GM21367 (cell line): ENCODE measurements at regions not wholly inside any gene's neighbourhood (a gene's known extent, or its start where the extent isn't known, plus 50 kb on each side); places are given as distances from the start of the nearest gene placed in this dataset.
"Not testable (repeated sequence)": the region's sequence is repeated elsewhere in the genome, so short reads cannot be mapped to it uniquely, and the experiment has no call there.

Source experiments
- ATAC-seq: cut with Tn5 transposase; IDR thresholded peaks from one replicate; pipeline ENCODE4 v1.9.1; 2021; ENCODE audit not compliant: unreplicated experiment

GRCh38 chr10:63910806-63911205 lies 389.6 kb downstream of the REEP3 start:
- no peak for ATAC-seq

- no peak for ATAC-seq
Measured at GRCh38 chr10:63915240-63915639, 394.0 kb downstream of the REEP3 start.

GRCh38 chr10:63917363-63917762 lies 396.2 kb downstream of the REEP3 start:
- no peak for ATAC-seq

- no peak for ATAC-seq
Measured at GRCh38 chr10:63919575-63920279, 398.5 kb downstream of the REEP3 start.

GRCh38 chr10:63920926-63921325 lies 399.7 kb downstream of the REEP3 start:
- no peak for ATAC-seq

DNA sequence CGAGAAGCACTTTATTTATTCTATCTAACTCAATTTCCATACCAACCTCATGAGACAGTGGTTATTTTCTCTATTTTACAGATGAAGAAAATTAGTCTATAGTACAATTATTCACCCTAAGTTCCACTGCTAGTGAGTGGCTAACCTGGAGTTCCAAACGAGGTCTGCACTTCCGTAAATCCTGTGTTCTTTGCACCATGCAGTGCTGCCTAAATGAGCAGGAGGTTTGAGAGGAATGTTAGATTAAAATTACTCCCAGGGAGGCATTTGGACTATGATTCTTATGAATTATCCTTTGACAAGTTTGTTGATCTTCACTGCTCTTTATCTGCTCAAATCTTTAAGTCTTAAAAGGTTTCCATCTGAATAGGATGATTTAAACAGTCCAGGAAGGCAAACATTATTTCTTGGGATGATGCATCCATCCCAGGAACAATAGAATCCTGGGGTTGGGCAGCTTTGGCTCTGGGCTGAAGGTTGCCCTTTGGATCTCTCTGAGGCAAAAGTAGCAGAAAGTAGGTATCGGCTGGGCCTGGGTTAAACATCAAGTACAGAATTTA lies 400.8 kb downstream of the REEP3 start:
- no peak for ATAC-seq

GRCh38 chr10:63922468-63923284 lies 401.5 kb downstream of the REEP3 start:
- ATAC-seq, result no peak

DNA sequence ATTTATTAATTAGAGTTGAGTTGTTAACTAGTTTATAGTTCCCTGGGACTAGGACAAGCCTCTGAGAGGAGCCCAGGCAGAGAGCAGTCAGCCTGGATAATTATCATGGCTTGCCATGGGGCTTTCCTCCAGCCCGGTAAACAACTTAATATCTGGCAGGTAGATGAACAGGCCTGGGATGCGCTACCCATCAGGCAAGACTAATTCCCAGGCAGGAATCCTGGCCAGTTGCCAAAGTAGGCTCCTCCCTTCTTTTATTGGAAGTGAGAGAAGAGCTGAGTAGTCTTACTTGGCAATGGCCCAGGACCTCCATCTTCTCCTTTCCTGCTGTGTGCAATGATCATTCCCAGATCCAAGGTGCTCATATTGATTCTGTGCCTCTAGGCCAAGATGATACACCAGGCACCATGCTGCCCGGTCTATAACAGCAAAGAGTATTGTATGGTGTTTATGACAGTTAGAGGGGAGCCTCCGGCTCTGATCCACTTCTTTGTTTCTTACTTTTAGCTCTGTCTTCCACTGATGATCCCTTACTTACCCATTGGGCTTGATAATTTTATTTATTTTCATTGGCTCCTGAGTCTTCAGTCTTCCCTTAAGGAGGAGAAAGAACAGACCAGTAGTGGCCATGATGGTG lies 408.7 kb downstream of the REEP3 start:
- ATAC-seq, result no peak

DNA sequence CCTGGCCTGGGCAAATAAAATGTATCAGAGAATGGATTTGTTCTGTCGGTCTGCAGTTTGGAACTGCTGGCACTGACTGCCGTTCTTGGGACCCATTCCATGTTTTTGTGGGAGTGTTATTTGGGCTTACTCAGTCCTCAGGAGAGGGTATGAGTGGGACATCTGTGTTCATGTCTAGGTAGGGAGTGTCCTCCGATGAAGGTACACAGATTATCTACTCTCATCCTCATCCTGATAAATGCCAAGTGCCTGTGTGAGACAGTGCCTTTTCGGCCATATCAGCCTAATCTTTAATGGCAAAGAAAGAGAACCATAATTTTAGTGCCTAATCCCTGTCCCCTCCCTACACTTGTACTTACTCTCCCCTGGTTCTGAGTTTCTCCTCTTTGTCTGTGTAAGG lies 409.4 kb downstream of the REEP3 start:
- ATAC-seq, result no peak

DNA sequence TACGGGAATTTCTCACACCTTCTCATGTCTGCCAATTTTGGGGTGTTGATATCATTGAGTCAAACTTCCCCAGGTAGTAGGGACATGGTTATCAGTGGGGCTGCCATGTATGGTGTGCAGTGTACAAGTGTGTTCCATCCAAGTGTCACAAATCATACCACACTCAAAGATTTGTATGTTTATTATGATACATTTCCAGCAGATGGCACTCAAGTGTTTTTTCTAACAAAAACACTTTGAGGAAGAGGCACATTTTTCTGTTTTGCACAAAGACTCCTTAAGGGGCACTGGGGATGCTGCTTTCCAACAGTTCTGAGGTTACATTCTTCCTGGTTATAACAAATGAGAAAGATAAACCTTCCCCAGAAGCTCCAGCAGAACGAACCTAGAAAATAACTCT lies 414.5 kb downstream of the REEP3 start:
- ATAC-seq, result no peak

DNA sequence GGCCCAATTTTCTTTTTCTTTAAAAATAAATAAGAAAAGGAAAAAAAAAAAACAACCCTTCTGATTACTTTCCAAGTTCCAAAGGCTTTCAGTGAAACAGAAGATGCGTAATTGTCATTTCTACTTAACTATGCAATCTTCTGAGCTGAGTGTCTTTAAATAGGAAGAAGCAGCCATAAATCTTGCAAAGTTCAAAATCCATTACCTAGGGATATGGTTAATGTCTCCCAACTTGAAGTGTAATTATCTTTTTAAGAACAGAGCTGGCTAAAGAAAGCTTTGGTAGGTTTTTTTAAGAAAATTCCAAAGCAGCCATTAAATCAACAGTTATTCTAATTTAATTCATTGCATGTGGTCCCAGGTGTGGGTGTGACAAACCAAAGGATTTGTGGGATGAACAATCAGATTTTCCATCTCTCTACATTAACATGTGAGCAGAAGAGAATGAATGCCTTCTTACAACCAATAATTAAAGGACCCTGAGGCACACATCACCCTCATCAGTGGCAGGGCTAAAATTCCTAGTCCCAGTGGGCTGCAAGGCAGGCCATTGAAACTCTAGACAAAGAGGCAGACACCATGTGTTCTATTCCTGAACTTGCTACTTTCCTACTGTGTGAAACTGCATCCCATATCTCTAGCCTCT lies 419.2 kb downstream of the REEP3 start:
- ATAC-seq, result no peak

GRCh38 chr10:63964406-63964805 lies 443.2 kb downstream of the REEP3 start:
- no peak for ATAC-seq

- no peak for ATAC-seq
Measured at GRCh38 chr10:63965846-63966245, 444.6 kb downstream of the REEP3 start.

GRCh38 chr10:63972949-63973827 lies 452.0 kb downstream of the REEP3 start:
- no peak for ATAC-seq

- peak; percentile 93 for ATAC-seq
Measured at GRCh38 chr10:63976538-63976937, 455.3 kb downstream of the REEP3 start.

DNA sequence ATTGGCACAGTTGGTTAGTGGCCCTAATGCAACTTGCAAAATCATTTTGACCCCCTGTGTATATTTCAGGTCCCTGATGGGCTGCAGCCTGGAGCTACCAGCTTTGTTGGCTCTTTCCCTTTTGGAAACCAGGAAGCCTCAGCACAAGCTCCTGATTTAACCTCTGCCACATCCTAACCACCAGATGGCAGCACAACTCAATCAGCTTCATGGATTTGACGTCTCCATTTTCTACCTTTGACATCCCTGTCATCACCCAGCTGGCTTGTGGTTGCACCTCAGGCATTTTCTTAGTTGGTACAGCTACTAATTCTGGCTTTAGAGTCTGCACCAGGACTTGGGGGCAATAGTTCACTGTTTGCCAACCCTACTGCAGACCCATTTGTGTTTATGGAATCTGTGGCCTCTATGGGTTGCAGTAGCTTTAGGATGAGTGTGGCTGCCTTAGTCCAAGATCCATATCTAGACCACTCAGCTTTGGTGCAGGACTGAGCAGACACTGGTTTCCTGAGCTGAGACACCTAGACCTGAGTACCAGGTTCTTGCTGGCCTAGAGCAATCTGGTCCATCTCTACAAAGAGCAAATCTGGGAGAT lies 456.2 kb downstream of the REEP3 start:
- peak; percentile 51 for ATAC-seq

GRCh38 chr10:63980870-63981269 lies 459.7 kb downstream of the REEP3 start:
- ATAC-seq, result not testable (repeated sequence)

GRCh38 chr10:63984061-63984460 lies 462.9 kb downstream of the REEP3 start:
- not testable (repeated sequence) for ATAC-seq

DNA sequence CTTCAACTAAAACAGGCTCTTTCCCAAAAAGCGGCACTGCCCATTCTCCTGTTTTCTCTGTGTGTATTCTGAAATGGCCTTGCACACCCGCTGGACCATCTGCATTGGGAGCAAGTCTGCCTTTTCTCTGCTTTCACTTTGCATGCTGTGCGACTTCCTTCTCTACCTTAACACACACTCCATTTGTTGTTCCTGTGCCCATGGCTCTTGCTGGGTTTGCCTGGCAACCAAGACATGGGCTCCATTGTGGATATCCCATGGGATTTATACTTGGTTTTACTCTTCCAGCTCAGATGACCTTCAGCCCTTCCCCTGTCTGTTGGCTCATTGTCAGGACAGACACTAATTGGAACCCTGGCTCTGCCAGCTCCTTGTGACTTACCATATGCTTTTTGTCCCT lies 465.3 kb downstream of the REEP3 start:
- ATAC-seq, result no peak

DNA sequence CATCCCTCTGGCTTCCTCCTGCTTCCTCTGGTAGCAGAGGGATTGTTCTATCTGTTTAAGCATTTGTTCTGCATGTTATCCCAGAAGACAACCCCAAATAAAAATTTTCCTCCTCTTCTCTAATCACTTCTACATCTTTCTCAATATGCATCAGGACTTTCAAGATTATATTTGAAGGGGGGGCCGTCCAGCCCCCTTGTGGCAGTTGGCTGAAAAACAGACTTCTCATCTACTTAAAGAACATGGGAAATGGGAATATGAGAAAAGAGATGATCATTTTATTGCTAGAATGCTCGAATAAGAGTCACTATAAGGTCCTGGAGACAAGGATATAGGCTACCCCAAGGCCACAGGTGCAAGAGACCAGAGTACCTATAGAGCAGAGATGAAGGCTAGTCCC lies 466.0 kb downstream of the REEP3 start:
- no peak for ATAC-seq
